Stimulated activated CD4-positive, alpha-beta T cell treated with anti-CD3 and anti-CD28 coated beads, Interleukin-12 subunit alpha, Interleukin-12 subunit beta, amount 100 ng/mL, for 24 hours (primary cell): ENCODE measurements at regions not wholly inside any gene's neighbourhood (a gene's known extent, or its start where the extent isn't known, plus 50 kb on each side); places are given as distances from the start of the nearest gene placed in this dataset.

Experiments used
- DNase-seq, 2 experiments: peaks; one replicate each; pipeline ENCODE4 v3.0.0-alpha.2; 2020; ENCODE audit warnings: low read depth in 2 of 2

- no peak for DNase-seq
Observed at GRCh38 chr6:165956874-165957273, 210.8 kb downstream of the TBXT start.

DNA sequence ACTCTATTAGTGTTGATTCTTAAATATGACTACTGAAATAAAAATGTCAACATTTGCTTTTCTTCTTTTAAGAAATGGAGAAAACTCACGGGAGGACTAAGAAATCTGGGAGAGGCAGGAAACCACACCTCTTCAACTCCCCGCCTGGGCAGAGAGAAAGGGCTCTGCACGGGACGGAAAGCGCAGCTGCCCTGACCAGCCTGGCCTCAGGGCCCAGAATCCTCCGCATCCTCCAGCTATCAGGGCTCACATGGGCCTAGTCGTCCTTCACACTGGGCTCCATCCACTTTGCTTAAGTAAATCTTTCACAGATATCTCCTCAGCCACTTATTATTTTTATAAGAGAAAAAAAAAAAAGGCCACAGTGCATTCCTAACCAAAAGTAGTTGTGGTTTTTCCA, 215.1 kb downstream of the TBXT start:
- no peak for DNase-seq

DNA sequence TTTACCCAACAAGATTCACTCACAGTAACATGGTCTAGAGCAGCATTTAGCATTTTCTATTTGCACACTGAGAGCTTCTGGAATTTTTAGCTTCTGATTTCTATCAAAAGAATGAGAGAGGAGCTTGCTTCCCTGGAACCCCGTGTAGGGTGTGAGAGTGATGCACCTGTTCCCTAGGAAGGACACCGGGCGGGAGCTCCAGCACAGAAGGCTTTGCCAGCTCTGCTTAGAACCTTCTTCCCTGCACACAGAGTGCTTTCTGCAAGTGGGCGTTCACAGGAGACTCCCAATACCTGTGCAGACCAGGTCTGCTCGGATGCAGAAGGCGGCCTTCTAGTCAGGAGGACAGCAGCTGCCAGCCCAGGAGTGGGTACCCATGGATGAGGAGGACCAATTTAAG, 217.3 kb downstream of the TBXT start:
- DNase-seq = no peak

- DNase-seq = no peak
Observed at GRCh38 chr6:165949324-165949723, 218.3 kb downstream of the TBXT start.

GRCh38 chr6:165944002-165944466, 223.6 kb downstream of the TBXT start:
- DNase-seq = no peak

DNA sequence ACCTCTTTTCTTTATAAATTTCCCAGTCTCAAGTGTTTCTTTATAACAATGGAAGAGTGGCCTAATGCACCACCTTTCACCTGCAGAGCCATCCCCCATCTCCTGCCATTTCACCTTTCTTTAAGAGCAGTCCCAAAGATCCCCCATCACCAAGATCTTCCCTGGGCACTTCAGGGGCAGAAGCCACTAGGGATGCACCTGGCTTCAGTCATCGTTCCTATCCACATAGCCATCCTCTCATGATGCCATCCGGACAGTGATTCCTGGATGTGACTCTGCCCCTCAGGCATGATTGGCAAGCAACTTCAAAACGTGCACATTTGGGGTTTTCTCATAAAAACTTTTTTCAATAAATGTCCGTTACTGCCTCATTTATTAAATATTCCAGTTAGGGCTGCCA, 225.9 kb downstream of the TBXT start:
- no peak for DNase-seq

GRCh38 chr6:165941249-165941775, 226.3 kb downstream of the TBXT start:
- no peak for DNase-seq

GRCh38 chr6:165940366-165940765, 227.3 kb downstream of the TBXT start:
- DNase-seq = no peak

DNA sequence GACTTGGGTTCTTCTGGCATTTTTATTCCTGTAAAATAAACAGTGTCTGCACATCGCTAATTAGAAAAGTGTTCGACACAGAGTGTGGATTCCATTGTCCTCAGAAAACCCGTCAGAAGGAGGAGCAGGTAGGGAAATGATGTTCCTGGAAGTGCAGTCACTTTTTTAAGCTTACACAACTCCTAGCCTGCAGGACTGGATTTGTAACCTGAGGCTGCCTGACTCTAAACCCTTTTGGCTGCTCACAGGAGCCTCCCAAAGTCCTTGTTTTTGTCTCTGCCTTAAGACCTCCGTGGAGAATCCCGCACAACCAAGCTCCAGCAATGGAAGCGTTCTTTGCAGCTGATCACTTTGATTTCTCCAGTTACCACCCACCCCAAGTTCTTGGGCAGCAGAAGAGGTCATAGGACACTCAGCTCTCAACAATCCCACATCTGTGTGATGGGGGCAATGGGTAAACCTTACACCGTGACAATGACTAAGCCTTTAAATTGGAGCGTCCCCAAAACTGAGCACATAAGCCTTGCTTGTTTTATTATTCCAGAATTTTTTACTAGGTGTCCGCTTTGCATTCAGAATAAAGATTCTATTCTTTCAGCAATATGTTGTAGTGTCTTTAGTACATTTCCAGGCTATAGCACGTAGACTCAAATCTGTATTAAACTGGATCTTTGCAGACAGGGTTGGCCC, 227.9 kb downstream of the TBXT start:
- no peak for DNase-seq

DNA sequence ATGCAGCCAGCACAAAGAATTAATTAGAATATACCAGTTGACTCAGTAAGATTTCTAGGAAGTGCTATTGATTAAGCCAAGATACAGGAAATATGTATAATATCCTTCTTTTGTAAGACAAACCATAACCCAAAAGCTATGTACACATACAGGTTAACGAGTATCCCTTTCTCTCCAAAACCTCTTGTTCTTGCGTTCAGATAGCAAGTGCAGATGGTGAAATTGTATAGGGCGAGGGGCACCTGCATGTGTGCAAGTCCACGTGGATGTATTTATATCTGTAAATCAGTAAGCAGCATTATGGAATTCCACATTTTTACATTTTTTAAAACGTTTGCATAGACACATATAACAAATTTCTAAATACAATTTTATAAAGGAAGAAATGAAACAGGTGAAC, 228.6 kb downstream of the TBXT start:
- DNase-seq = no peak

- no peak for DNase-seq
Observed at GRCh38 chr6:165937564-165938358, 229.9 kb downstream of the TBXT start.

GRCh38 chr6:165936660-165937059, 231.0 kb downstream of the TBXT start:
- no peak for DNase-seq

DNA sequence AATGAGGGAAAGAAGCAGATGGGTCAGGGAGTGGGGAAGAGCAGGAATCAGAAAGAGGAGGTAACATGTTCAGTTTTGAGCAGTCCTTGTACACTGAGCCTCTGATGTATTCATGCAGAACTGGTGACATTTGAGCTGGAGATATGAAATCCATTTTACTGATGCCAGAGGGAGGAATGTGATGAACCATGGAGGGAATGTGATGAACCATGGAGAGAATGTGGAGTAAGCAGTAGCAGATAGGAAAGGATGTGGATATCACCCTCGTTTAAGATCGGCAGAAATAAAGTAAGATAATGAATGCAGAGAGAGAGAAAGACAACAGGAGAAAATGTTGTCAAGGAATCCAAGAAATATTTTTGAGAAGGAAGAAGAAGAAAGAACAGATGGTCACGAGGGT, 231.6 kb downstream of the TBXT start:
- no peak for DNase-seq

DNA sequence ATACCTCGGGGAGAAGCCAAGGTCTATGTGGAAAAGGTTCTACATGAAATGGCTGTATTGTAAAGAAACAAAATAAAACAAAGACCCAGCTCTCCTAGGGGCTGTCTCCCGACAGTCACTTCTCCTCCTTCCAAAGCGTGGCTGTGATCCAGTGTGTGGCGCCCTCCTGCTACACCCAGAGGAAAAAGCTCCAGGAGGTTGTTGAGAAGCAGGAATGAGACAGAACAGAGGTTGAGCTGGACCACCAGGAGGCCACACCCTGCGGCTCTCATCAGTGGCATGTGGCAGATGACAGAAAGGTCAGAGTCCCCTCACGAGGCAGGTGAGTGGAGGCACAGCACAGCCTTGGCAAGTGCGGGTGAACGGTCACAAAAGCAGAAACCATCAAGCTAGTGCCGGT, 236.0 kb downstream of the TBXT start:
- DNase-seq = no peak

- no peak for DNase-seq
Observed at GRCh38 chr6:165930668-165931214, 236.9 kb downstream of the TBXT start.

- no peak for DNase-seq
Observed at GRCh38 chr6:165929607-165930006, 238.0 kb downstream of the TBXT start.

DNA sequence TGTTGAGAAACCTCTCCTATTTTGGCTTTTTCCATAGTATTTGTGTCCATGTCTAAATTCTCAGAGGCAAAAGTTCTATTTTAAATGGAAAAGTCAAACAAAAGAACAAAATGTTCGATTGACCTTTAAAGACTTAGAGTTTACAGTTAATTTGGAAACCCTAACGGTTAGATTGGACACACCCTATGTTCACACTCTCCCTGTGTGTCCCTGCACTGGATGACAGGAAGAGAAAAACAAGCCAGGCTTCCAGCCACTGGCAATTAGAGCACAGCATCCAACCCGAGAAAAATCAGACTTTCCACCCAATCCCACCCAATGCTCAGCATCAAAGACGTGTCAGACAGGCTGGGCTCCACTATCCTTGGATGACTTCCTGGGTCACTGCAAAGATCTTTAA, 241.3 kb downstream of the TBXT start:
- no peak for DNase-seq

DNA sequence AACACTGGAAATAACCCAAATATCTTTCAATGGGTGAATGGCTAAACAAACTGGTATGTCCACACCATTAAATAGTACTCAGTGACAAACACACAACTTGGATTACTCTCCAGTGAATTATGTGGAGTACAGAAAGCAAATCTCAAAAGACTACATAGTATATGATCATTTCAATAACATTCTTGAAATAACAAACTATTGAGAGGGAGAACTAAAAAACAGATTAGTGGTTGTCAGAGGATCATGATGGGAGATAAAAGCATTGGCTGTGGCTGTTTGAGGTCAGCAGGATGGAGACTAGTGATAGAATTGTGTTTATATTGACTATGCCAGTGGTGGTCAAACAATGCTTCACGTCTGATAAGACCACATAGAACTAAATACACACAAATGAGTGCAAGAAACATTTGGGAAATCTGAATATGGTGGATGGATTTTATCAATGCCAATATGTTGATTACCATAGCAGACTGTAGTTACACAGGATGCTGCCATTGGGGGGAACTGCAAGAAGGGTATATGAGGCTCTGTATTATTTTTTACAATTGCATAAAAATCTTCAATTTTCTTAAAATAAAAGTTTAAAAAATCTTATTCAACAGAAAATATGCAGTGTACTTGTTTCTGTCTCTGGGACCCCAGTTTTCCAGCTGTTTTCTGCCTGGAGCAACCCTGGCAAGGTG, 242.0 kb downstream of the TBXT start:
- DNase-seq = no peak

DNA sequence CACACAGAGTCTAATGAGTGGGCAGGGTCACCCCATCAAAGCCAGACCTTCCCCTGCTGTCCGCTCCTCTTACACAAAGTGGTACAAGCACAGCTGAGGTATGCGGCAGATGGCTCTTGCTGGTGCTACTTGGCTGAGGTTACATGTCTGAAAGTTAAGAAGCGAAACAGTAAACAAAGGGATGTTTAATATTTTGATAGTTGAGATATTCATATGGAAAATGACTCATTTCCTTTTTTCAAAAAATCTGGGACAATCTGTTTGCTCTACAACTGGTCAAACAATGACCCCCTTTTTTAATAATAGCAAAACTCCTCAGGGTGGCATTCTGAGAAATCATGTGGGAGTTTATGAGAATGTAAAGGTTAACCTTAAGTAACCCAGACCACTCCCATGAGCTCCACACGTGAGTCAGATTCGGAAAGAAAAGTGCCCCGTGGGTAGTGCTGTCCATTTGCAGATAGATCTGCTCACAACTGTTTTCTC, 245.3 kb downstream of the TBXT start:
- no peak for DNase-seq

GRCh38 chr6:165920896-165921671, 246.6 kb downstream of the TBXT start:
- no peak for DNase-seq

GRCh38 chr6:165917576-165917975, 250.1 kb downstream of the TBXT start:
- no peak for DNase-seq
